HG03066 (cell line): ENCODE measurements at regions not wholly inside any gene's neighbourhood (a gene's known extent, or its start where the extent isn't known, plus 50 kb on each side); places are given as distances from the start of the nearest gene placed in this dataset.
"Not testable (repeated sequence)": the region's sequence is repeated elsewhere in the genome, so short reads cannot be mapped to it uniquely, and the experiment has no call there.

ENCODE experiments used
- ATAC-seq: cut with Tn5 transposase; IDR thresholded peaks from one replicate; pipeline ENCODE4 v1.9.1; 2021; ENCODE audit warnings: low read depth; ENCODE audit not compliant: unreplicated experiment

DNA sequence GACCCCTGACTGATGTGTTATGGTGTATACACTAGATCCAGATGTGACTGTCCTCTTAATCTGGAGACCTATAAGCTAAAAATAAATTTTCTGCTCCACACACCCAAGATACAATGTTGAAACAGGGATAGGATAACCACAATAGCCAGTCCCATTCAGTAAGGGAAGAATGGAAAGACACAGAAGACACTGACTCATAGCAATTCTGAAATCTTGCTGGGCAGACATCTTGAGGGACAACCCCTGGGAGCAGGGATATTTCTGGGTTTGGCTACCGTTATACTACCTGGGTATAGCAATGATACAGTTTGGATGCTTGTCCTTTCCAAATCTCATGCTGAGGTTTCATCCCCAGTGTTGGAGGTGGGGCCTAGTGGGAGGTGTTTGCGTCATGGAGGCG, 93.9 kb downstream of the BUD13 start:
- ATAC-seq: no peak

- ATAC-seq: not testable (repeated sequence)
Observed at GRCh38 chr11:116667318-116667717, 105.5 kb downstream of the BUD13 start.

DNA sequence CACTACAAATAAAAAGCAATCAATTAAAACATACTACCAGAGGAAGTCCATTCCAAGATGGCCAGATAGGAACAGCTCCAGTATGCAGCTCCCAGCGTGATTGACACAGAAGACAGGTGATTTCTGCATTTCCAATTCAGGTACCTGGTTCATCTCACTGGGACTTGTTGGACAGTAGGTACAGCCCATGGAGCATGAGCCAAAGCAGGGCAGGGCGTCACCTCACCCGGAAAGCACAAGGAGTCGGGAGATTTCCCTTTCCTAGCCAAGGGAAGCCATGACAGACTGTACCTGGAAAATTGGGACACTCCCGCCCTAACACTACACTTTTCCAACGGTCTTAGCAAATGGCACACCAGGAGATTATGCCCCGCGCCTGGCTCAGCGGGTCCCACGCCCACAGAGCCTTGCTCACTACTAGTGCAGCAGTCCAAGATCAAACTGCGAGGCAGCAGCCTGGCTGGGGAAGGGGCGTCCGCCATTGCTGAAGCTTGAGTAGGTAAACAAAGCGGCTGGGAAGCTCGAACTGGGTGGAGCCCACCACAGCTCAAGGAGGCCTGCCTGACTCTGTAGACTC, 106.0 kb downstream of the BUD13 start:
- ATAC-seq: not testable (repeated sequence)

DNA sequence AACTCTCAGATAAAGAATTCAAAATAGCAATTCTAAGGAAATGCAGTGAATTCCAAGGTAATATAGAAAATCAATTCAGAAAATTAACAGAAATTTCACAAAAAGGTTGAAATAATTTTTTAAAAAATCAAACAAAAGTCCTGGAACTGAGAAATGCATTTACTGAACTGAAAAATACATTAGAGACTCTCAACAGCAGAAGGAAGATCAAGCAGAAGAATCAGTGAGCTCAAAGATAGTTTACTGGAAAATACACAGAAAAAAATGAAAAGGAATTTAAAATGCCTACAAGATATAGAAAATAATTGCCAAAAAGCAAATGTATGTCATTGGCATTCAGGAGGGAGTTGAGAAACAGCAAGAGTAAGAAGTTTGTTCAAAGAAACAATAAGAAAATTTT, 107.3 kb downstream of the BUD13 start:
- ATAC-seq: no peak

GRCh38 chr11:116661056-116661455, 111.7 kb downstream of the BUD13 start:
- ATAC-seq: no peak

DNA sequence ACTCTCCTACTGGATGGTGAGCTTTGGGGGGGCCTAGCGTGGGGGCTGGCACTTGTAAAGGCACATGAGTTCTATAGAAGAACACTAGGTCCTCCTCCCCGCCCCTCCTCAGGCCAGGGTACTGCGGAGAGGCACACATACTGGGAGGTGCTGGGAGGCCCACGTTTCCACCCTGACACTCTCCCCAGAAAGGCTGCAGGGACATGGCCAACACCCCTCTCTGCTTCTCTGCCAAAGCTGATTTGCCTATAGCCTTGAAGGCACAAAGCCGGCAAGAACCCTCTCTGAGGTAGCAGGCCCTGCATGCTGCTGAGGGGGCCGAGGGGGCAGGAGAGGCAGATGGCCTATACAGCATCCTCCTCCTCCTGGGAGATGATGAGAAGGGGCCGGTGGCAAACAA, 112.8 kb downstream of the BUD13 start:
- ATAC-seq: no peak

GRCh38 chr11:116658876-116659535, 113.8 kb downstream of the BUD13 start:
- ATAC-seq: no peak

DNA sequence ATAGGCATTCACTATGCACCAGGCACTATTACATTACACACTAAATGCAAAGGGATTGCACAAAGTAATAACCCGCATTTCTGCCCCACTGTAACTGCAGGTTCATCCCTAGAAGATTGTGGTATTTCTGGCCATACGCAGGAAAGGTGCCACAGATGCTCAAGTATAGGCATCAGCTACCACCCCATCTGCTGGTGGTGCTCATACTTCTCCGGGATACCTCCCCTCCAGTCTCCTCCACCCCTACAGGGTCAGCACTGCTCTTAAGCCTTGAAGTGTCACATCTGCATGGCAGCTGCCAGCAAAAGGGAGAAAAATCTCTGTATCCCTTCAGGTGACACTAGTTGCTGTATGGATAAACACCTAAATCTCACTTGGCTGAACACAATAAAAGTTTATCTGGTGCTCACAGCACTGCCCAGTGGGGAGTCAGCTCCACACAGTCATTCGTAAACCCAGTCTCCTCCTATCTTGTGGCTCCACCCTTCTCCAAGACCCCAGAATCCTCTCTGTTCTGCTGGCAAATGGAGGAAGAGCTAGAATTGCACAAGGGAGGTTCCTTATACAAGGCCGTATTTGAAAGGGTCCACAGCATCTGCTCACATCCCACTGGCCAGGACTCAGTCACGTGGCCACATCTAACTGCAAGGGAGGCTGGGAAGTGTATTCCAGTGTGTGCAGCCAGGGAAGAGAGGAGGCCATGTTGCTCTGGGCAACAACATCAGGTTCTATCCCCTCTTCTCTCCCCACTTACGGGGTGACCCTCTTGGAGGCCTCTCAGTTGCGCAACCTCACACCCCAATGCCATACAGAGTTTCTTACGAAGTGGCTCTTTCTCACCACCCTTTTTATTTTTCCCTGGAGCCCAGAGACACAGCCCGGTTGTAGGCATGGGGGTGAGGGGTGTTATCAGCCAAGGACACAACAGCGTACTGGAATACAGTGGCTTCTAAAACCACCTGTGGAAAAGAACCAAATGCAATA, 114.7 kb downstream of the BUD13 start:
- ATAC-seq: no peak

GRCh38 chr11:116656011-116656410, 116.8 kb downstream of the BUD13 start:
- ATAC-seq: no peak

DNA sequence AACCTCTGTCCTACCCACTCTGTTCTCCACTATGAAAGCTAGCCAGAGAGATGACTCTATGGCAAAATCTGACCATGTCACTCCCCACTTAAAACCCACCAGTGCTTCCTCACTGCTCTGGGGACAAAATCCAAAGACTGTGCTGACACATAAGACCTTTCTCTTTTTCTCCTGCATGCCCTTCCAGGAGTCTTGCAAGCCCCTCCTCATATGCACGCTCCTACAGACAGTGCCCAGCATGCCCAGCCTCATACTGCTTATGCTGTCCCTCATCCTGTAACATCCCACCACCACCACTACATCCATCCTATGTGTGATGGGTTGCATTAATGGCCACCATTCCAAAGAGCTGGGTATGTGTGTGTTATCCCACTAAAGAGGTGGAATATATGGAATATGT, 118.3 kb downstream of the BUD13 start:
- no peak for ATAC-seq

GRCh38 chr11:116653206-116653605, 119.6 kb downstream of the BUD13 start:
- no peak for ATAC-seq

- no peak for ATAC-seq
Observed at GRCh38 chr11:116651737-116652237, 121.0 kb downstream of the BUD13 start.

GRCh38 chr11:116651098-116651736, 121.6 kb downstream of the BUD13 start:
- ATAC-seq: no peak

GRCh38 chr11:116650052-116650451, 122.7 kb downstream of the BUD13 start:
- ATAC-seq: no peak

- no peak for ATAC-seq
Observed at GRCh38 chr11:116649268-116649667, 123.5 kb downstream of the BUD13 start.

DNA sequence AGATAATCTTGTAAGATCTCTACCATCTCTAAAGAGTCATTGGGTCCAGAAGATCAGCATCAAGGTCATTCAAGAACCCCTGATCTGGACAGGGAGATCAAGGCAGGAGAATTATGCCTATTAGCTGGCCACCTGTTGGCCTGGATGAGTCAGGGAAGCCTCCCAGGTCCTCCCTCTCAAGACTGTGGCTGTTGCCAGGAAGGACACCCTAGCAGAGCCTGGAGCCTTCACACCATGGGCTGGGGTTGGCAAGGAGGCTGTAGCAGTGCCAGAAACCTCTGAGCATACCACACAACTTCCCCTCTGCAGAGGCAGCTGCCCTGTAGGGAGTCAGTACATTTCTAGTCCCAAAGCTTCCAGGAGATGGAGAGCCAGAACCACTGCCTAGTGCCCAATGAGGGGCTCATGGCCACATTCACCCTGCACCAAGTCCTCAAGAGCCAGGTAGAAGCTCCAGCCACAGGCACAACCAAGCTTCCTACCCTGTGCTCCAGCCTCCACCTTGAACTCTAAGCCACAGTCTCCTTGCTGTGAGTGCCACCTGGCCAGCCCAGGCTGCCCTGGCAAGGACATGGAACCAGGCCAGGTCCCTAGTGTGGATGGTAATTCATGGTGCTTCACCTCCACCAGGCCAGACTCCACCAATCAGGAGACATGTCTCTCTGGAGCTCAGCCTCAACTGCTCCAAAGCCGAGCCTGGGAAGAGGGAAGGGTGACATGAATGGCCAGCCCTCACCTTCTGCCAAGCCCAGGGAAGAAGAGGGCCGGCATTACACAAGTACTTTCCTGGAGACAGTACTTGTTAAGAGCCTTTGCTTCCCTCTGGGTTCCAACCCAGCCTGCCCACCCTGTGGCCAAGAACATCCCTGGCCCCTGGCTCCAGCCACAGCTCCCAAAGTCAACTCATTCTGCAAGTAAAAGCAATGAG, 124.3 kb downstream of the BUD13 start:
- ATAC-seq: no peak

- no peak for ATAC-seq
Observed at GRCh38 chr11:116647305-116648080, 125.3 kb downstream of the BUD13 start.

DNA sequence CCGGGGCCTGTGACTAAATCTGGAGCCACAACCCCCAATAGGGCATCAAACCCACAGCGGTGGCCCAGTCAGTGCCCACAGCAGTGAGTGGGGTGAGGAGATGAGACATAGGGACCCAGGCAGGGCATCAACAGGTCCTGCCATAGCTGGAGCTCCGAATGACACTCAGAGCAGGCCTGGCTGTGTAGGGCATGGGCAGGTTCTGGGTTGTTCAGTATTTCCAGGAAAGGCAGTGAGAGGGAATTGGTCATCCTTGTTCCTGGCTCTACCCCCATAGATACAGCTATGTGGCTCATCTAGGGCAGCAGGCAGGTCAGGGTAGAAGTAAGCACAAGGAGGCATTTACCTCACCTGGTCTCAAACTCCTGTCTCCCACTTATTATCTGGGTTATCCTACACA, 126.6 kb downstream of the BUD13 start:
- ATAC-seq: no peak

- ATAC-seq: no peak
Observed at GRCh38 chr11:116644941-116645305, 127.9 kb downstream of the BUD13 start.
